M059J (cell line): ENCODE measurements at regions not wholly inside any gene's neighbourhood (a gene's known extent, or its start where the extent isn't known, plus 50 kb on each side); places are given as distances from the start of the nearest gene placed in this dataset.

ENCODE experiments used
- DNase-seq: peaks from one replicate; pipeline ENCODE4 v3.0.0-alpha.2; 2012; ENCODE audit warnings: low read depth

DNA sequence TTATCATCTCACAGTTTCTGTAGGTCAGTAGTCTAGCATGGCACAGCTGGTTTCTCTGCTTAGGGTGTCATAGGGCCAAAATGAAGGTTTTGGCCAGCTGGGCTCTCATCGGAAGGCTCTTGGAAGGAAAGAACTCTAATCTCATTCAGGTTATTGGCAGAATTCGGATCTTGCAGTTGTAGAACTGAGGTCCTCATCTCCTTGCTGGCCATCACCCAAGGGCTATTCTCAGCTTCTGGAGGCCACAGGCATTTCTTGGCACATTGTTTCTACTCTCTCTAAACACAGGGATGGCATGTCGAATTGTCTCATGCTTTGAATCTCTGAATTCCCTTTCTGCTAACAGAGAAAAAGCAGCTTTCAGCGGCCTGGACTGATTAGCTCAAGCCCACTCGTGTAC is 258.0 kb upstream of the SMARCA2 start:
- no peak for DNase-seq

GRCh38 chr9:1759009-1759408 is 256.1 kb upstream of the SMARCA2 start:
- DNase-seq, result peak; percentile 3

GRCh38 chr9:1759771-1760300 is 255.3 kb upstream of the SMARCA2 start:
- peak; percentile 13 for DNase-seq

DNA sequence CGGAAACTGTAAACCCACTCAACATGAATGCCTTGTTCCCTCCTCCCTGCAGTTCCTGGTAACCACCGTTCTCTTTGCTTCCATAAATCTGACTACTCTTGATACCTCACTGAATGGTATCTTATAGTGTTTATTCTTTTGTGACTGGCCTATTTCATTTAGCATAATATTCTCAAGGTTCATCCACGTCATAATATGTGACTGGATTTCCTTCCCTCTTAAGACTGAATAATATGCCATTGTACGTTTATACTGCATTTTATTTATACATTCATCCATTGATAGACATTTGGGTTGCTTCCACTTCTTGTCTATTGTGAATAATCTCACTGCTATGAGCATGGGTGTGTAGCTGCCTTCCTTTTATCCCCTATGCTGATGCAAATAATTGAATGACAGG is 253.3 kb upstream of the SMARCA2 start:
- no peak for DNase-seq

GRCh38 chr9:1766042-1766441 is 249.1 kb upstream of the SMARCA2 start:
- no peak for DNase-seq

DNA sequence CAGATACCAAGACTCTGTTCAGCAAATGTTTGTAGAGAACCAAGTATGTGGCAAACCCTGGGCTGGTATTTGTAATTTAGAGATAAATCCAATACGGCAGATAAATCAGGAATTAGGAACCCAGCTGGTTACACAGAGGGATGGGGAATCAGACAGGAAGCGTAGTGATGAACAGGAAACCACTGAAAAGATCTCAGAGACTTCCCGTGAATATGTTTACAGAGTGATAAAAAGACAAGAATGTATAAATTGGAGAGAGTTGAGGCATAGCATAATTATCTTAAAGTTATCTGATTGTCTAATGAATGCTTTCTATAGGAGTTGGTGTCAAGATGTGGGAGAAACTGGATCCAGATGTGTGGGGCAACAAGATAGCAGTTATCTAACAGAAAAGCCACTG is 246.6 kb upstream of the SMARCA2 start:
- DNase-seq, result no peak

- DNase-seq, result no peak
These were observed 243.9 kb upstream of the SMARCA2 start for GRCh38 chr9:1771094-1771789.

DNA sequence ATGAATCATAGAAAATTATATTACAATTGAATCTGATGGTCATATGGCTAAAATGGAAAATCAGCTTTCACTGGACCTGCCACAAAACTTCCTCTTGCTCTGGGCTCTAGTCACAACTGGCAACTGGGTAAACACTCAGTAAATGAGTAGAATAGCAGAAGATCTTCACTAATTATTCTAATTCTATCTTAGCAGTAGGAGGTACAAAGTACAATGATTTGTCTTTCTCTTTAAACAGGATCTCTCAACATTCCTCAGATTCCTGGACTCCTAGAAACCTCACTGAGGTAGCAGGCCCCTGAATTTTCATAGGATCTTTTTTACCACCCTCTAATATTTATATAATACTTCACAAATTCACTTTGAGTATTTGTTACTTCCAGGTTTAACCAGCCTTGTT is 239.9 kb upstream of the SMARCA2 start:
- DNase-seq, result no peak

DNA sequence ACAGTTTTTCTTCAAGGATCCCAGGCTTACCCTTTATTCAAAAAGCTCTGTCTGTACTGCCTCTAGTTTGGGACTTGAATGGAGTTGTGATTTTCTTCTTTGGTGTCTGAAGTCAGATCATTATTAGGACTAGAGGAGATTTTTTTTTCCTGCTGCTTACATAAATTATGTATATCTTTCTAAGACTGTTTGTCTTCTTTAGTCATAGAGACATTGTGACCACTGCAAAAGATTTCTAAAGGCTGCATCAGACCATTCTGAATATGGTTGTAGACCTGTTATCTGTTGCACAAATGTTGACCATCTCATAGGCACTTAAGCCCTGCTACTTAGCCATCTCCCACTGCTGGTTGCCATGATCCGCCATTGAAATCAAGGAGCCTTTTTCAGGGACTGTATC is 238.5 kb upstream of the SMARCA2 start:
- no peak for DNase-seq

DNA sequence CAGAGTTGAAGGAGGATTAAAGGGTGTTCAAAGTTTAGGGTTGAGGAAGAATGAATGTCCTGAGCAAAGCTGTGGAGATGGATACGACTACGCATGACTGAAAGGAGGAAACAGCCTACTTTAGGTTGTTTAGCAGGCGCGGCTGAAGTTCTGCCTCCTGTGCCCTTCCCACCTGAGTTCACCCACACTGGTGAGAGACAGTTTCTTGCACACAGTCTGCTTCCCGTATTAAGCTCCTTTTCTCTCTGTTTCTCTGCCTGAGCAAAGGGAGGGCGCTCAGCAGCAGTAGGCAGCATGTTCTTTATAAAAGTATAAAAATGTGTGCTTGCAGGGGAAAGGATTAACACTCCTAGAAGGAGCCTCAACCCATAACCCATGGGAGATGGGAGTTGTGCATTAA is 224.0 kb upstream of the SMARCA2 start:
- no peak for DNase-seq

- no peak for DNase-seq
These were observed 220.4 kb upstream of the SMARCA2 start for GRCh38 chr9:1794547-1795270.

DNA sequence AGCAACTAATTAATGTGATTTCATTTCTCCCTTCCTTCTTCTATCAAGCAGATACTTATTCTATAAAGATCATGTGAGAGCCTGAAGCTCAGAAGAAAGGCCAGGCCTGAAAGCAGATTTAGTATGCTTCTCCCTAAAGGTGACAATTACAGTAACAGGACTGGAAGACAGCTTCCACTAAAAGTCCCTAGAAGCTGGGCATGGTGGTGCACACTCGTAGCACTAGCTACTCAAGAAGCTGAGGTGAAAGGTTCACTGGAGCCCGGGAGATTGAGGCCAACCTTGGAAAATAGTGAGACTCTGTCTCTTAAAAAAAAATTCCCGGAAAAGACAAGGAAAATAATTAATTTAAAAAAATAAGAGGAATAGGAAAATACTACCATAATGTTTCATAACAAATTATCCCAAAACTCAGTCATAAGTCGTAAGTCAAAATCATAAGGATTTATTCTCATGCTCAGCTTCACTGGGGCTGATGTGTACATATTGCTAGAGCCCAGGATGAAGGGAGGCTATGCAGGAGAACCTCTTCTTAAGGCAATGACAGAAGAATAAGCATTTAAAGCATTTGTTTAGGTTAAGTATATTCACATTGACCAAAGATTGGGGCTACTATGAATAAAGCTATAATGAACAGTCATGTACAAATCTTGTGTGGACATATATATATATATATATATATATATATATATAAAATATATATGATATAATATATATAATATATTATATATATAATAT is 210.8 kb upstream of the SMARCA2 start:
- no peak for DNase-seq

DNA sequence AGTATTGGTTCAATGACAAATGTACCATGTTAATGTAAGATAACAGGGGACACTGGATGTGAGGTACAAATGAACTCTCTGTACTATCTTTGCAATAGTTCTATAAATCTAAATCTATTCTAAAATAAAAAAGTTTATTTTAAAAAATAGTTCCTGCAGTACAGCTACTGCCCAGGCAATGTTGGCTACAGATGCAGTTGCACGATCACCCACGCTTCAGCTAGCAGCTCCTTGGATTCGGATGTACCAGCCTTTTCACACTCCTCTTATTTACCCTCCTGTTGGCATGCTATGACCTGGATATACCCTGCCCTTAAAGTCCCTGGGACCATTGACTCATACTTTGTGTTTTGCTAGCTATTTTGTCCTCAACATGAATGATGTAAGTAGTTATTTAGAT is 185.4 kb upstream of the SMARCA2 start:
- DNase-seq, result no peak

- DNase-seq, result no peak
These were observed 182.2 kb upstream of the SMARCA2 start for GRCh38 chr9:1832960-1833359.

GRCh38 chr9:1837453-1838084 is 177.6 kb upstream of the SMARCA2 start:
- DNase-seq, result peak; percentile 36

DNA sequence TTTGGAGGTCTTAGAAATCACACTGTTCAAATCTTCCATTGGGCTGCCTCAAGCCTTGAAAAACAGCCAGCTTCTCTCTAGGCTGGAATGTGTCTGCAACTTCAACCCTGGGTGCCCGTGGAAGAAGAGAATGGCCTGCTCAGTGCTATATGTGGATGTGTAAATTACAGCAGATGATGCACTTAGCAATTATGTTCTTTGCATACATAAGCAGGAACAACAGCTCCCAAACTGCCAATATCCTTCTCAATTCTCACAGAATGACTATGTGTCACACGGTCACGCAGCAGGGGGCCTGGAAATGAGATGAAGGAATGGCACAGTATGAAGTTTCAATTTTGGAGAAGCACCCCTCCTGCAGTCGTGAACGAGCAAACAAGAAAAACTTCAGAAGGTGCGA is 175.2 kb upstream of the SMARCA2 start:
- DNase-seq, result no peak

DNA sequence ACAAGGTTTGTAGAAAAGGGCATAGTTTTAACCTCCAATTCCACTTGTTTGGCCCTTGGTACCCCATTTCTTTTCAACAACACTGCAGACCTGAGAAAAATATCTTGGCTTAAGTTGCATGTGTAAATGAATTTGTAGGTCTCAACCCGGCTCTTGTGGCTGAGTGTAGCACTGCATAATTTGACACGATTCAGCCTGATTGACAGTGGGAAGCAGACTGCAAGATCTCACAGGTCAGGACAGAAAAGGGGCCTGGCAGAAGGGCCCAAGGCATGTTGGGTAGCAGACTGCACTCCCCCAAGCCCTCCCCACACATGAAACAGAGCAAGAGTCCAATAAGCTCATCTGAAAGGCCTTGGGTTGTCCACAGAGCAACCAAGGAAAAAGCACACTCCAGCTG is 169.7 kb upstream of the SMARCA2 start:
- DNase-seq, result no peak

DNA sequence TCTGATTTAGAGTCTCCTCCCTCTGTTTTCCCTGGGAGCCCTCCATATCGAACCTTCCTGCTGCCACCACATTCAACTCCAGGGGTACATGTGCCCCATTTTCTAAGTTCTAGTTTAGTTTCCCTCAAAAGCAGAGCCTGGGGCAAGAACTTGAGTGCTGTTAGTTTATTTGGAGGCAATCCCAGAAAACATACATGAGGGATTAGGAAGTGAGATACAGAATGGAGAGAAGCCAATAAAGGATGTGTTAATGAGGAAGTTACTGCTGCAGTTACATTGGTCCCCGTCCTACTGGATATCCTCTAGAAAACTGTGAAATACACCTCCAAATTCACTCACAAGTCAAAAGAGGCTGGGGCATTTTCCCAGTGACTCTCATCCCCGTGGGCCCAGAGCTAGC is 159.4 kb upstream of the SMARCA2 start:
- no peak for DNase-seq

GRCh38 chr9:1857808-1858207 is 157.3 kb upstream of the SMARCA2 start:
- no peak for DNase-seq

DNA sequence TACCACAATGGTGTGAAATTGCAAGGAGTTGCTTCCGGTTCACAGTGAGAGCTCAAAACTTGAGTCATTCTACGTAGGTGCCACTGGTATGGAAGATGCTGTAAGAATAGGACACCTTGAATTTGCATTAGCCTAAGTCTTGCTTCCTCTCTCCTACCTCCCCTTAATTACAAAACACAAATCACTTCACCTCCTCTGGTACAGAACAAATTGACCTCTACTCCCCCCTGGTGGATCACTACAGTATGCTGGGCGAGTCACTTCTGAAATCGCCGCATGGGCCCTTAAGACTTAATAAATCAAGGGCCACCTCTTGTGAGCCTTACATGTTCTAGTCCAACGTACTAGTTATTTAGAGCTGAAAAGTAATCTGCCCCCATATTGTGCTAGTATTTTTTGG is 145.3 kb upstream of the SMARCA2 start:
- DNase-seq, result peak; percentile 12

DNA sequence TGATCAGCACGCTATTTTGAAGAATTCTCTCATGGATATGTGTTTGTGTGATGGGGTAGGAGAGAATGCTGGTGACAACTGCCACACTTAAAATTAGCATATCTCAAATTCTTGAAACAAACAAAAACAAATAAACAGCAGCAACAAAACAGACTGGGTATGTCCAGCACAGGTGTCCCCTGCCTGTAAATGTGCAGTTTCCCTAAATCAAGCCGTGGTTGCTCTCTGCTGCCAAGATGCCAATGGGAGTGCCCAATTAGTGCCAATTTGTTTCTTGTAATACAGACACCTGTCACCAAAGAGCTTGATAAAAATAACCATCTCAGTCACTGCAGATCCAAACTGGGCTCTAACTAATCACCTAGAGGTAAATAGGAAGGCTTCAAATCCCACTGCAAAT is 144.2 kb upstream of the SMARCA2 start:
- no peak for DNase-seq
